HG02571 (cell line): ENCODE measurements at regions not wholly inside any gene's neighbourhood (a gene's known extent, or its start where the extent isn't known, plus 50 kb on each side); places are given as distances from the start of the nearest gene placed in this dataset.
"Not testable (repeated sequence)": the region's sequence is repeated elsewhere in the genome, so short reads cannot be mapped to it uniquely, and the experiment has no call there.

ENCODE experiments used
- ATAC-seq: cut with Tn5 transposase; IDR thresholded peaks from one replicate; pipeline ENCODE4 v1.9.1; 2021; ENCODE audit warnings: mild to moderate bottlenecking, moderate library complexity; ENCODE audit not compliant: unreplicated experiment

GRCh38 chr4:83931659-83932438 is 395.9 kb downstream of the GPAT3 start:
- no peak for ATAC-seq

GRCh38 chr4:83929550-83929949 is 393.6 kb downstream of the GPAT3 start:
- ATAC-seq: no peak

GRCh38 chr4:83926950-83927349 is 391.0 kb downstream of the GPAT3 start:
- no peak for ATAC-seq

- no peak for ATAC-seq
Observed at GRCh38 chr4:83923341-83923740, 387.4 kb downstream of the GPAT3 start.

GRCh38 chr4:83922402-83922801 is 386.5 kb downstream of the GPAT3 start:
- no peak for ATAC-seq

- no peak for ATAC-seq
Observed at GRCh38 chr4:83921124-83921523, 385.2 kb downstream of the GPAT3 start.

GRCh38 chr4:83920375-83920774 is 384.5 kb downstream of the GPAT3 start:
- no peak for ATAC-seq

GRCh38 chr4:83917572-83917971 is 381.7 kb downstream of the GPAT3 start:
- ATAC-seq: no peak

- ATAC-seq: no peak
Observed at GRCh38 chr4:83910693-83911092, 374.8 kb downstream of the GPAT3 start.

- ATAC-seq: no peak
Observed at GRCh38 chr4:83906561-83906960, 370.7 kb downstream of the GPAT3 start.

GRCh38 chr4:83905952-83906351 is 370.0 kb downstream of the GPAT3 start:
- no peak for ATAC-seq

- not testable (repeated sequence) for ATAC-seq
Observed at GRCh38 chr4:83903740-83904139, 367.8 kb downstream of the GPAT3 start.

- ATAC-seq: no peak
Observed at GRCh38 chr4:83894831-83895230, 358.9 kb downstream of the GPAT3 start.

- no peak for ATAC-seq
Observed at GRCh38 chr4:83890816-83891215, 354.9 kb downstream of the GPAT3 start.

GRCh38 chr4:83890231-83890630 is 354.3 kb downstream of the GPAT3 start:
- ATAC-seq: no peak

- ATAC-seq: no peak
Observed at GRCh38 chr4:83889802-83890201, 353.9 kb downstream of the GPAT3 start.

- no peak for ATAC-seq
Observed at GRCh38 chr4:83885256-83886182, 349.6 kb downstream of the GPAT3 start.

- ATAC-seq: no peak
Observed at GRCh38 chr4:83876047-83876446, 340.1 kb downstream of the GPAT3 start.

GRCh38 chr4:83875437-83875836 is 339.5 kb downstream of the GPAT3 start:
- ATAC-seq: no peak

GRCh38 chr4:83873996-83874395 is 338.1 kb downstream of the GPAT3 start:
- ATAC-seq: no peak

- ATAC-seq: no peak
Observed at GRCh38 chr4:83870328-83870950, 334.5 kb downstream of the GPAT3 start.
